T-cell (primary cell): ENCODE measurements at regions not wholly inside any gene's neighbourhood (a gene's known extent, or its start where the extent isn't known, plus 50 kb on each side); places are given as distances from the start of the nearest gene placed in this dataset.

Source experiments
- ATAC-seq, 4 experiments: fragments of 200-7000 bp in 3 of 4; fragments of 150-1000 bp in 1 of 4; cut with Tn5 transposase; replicated peaks in 1 of 4; 1 replicate in 3 of 4; 2 replicates in 1 of 4; pipeline ENCODE4 v1.10.0; 2021; ENCODE audit warnings: moderate library complexity in 3 of 4, mild to moderate bottlenecking in 2 of 4, moderate number of reproducible peaks in 1 of 4
- CTCF ChIA-PET, 2 donors: fragments of 300-600 bp; sonication (Branson Sonifier 250); formaldehyde crosslinking; loops; one replicate each; lab custom pipeline; 2022; ENCODE audit warnings: antibody characterized with exemption in 2 of 2; lab: Charles Lee
- POLR2A ChIA-PET, 2 donors: fragments of 300-600 bp; sonication (Branson Sonifier 250); formaldehyde crosslinking; loops; one replicate each; lab custom pipeline; 2022; ENCODE audit warnings: antibody characterized with exemption in 2 of 2; lab: Charles Lee
- DNase-seq, 35 experiments: peaks; one replicate each; pipeline versions ENCODE4 v3.0.0 to v3.0.0-alpha.2; 2013 to 2023
- H3K27ac ChIP-seq: one replicate; pipeline ENCODE4 v1.5.1; 2013; ENCODE audit warnings: low read length
- H3K27me3 ChIP-seq, 2 experiments: replicated peaks in 1 of 2; 1 replicate in 1 of 2; 2 replicates in 1 of 2; pipeline versions ENCODE4 v1.6.1 to v1.7.0; 2013; ENCODE audit warnings: low read length in 1 of 2, mixed read lengths in 1 of 2; ENCODE audit not compliant: control insufficient read depth in 2 of 2, insufficient read depth in 2 of 2; ENCODE audit errors: extremely low read depth in 1 of 2
- H3K36me3 ChIP-seq, 2 donors: 1 replicate in 1 of 2; 2 replicates in 1 of 2; pipeline versions ENCODE4 v1.6.1 to v1.7.0; 2013; ENCODE audit warnings: low read length in 1 of 2; ENCODE audit not compliant: control insufficient read depth in 2 of 2, insufficient read depth in 1 of 2; ENCODE audit errors: extremely low read depth in 1 of 2
- H3K4me1 ChIP-seq, 2 experiments: 1 replicate in 1 of 2; 2 replicates in 1 of 2; pipeline versions ENCODE4 v1.6.1 to v1.7.0; 2013; ENCODE audit warnings: low read length in 2 of 2, mixed read lengths in 1 of 2; ENCODE audit not compliant: insufficient read depth in 2 of 2, control insufficient read depth in 1 of 2; ENCODE audit errors: extremely low read depth in 1 of 2
- H3K4me3 ChIP-seq, 2 donors: 1 replicate in 1 of 2; 2 replicates in 1 of 2; pipeline versions ENCODE4 v1.5.1 to v1.7.0; 2013; ENCODE audit warnings: mild to moderate bottlenecking in 2 of 2, low read length in 1 of 2, moderate library complexity in 1 of 2; ENCODE audit not compliant: control insufficient read depth in 1 of 2; ENCODE audit errors: extremely low read depth in 1 of 2
- H3K9me3 ChIP-seq: 2 replicates; pipeline ENCODE4 v1.7.0; 2013
- H3K27ac Mint-ChIP-seq, 2 donors: one replicate each; pipeline ENCODE4 v1.8.0; 2020 to 2021; ENCODE audit warnings: mild to moderate bottlenecking in 2 of 2, mixed read lengths in 2 of 2
- H3K27me3 Mint-ChIP-seq, 2 donors: one replicate each; pipeline ENCODE4 v1.8.0; 2021 to 2022; ENCODE audit warnings: mixed read lengths in 2 of 2
- H3K36me3 Mint-ChIP-seq: one replicate; pipeline ENCODE4 v1.8.0; 2021; ENCODE audit warnings: mixed read lengths
- H3K4me1 Mint-ChIP-seq, 3 donors: one replicate each; pipeline ENCODE4 v1.8.0; 2020 to 2022; ENCODE audit warnings: mixed read lengths in 3 of 3, mild to moderate bottlenecking in 1 of 3
- H3K4me3 Mint-ChIP-seq, 3 donors: one replicate each; pipeline ENCODE4 v1.8.0; 2020 to 2022; ENCODE audit warnings: mild to moderate bottlenecking in 3 of 3, mixed read lengths in 3 of 3, moderate library complexity in 3 of 3
- H3K9me3 Mint-ChIP-seq, 3 donors: one replicate each; pipeline ENCODE4 v1.8.0; 2020 to 2022; ENCODE audit warnings: mixed read lengths in 3 of 3
- WGBS: methylation state at CpG from one replicate; pipeline ENCODE4 v1.1.5; 2013; ENCODE audit warnings: missing lambda C conversion rate; ENCODE audit not compliant: insufficient coverage; 5-methylcytosine and 5-hydroxymethylcytosine counted together

DNA sequence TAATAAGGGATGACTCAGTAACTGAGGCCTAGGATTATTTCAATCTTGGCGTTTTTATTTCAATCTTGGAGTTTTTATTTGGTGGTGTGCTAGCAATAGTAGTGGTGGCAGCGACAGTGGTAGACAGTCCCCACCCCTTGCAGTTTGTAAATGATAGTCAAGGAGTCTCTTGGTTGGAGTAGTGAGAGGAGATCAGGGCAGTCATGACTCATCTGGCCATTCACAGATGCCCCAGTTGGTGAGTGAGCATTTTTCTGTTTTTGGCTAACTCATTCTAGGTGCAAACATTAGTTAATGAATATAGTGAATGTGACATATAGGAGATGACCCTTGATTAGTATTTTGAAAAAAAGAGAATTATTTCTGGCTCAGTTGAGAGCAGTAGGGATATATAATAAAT lies 93.5 kb upstream of the ADAD1 start:
- Histone ChIP-seq H3K4me3 (no peak overlapping the region), H3K27ac (no peak overlapping the region), H3K36me3 (peaks cover 0 to 50% of the 10 kb centered on the region in 2 donors), H3K9me3 (no peaks in the 10 kb centered on the region), H3K27me3 (no peaks in the 10 kb centered on the region), H3K4me1 (no peaks in the 10 kb centered on the region)
- CTCF ChIA-PET = no interaction called here
- Mint-ChIP-seq H3K36me3 (peaks cover 68% of the 10 kb centered on the region), H3K9me3 (no peaks in the 10 kb centered on the region), H3K27me3 (no peaks in the 10 kb centered on the region), H3K27ac (no peak overlapping the region), H3K4me3 (no peak overlapping the region), H3K4me1 (no peaks in the 10 kb centered on the region)
- DNase-seq (no peak), ATAC-seq (no peak)
- WGBS = 94% methylated on average over 2 of the region's 2 CpGs
- POLR2A ChIA-PET = no interaction called here

DNA sequence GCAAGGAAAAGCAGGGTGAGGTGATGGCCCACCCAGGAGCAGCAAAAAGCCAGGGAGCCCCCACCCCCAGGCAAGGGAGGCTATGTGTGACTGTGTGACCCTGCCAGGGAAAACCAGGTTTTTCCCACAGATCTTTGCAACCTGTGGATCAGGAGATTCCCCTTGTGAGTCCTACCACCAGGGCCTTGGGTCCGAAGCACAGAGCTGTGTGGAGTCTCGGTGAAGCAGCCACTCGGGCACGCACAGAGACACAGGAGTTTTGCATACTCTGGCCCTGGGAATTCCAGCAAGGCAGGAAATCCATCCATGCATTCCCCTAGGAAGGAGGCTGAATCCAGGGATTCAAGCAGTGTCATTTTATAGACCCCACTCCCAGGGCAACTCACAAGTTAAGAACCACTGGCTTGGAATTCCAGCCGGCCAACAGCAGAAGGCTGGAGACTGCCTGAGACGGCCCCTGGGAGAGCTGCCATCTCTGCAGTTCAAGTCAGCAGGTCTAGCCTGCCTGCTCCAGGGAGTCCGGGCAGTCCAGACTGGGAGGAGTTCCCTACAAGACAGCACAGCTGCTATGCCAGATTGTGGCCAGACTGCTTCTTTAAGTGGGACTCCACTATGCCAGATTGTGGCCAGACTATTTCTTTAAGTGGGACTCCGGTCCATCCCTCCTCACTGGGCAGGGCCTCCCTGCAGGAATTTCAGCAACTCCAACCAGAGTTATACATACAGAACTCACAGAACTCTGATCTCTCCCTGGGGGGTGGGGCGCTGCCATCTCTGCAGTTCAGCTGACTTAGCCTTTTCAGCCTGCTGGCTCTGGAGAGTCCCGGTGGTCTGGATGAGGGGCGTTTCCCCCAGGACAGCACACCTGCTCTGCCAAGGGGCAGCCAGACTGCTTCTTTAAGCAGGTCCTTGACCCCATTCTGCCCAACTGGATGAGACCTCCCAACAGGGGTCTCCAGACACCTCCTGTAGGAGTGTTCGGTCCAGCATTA lies 85.1 kb upstream of the ADAD1 start:
- Mint-ChIP-seq H3K4me3 (no peak overlapping the region), H3K27ac (no peak overlapping the region), H3K36me3 (peaks cover 55% of the 10 kb centered on the region), H3K9me3 (no peaks in the 10 kb centered on the region), H3K4me1 (no peaks in the 10 kb centered on the region), H3K27me3 (no peaks in the 10 kb centered on the region)
- ChIA-PET CTCF (no interaction called here), POLR2A (interaction anchor here in 1 of 2 donors (0.7 kb wide), 1 partner anchor 19 kb away, joined by 3 read pairs; no protein-coding TSS in a partner anchor)
- DNase-seq (no peak), ATAC-seq (no peak)
- Histone ChIP-seq H3K4me3 (no peak overlapping the region), H3K36me3 (peaks cover 8 to 42% of the 10 kb centered on the region in 2 donors), H3K4me1 (no peaks in the 10 kb centered on the region), H3K9me3 (no peaks in the 10 kb centered on the region), H3K27ac (no peak overlapping the region), H3K27me3 (no peaks in the 10 kb centered on the region)
- WGBS = 97% methylated on average over 9 of the region's 12 CpGs

GRCh38 chr4:122297694-122298093 lies 81.1 kb upstream of the ADAD1 start:
- no peaks in the 10 kb centered on the region for H3K9me3 ChIP-seq
- ATAC-seq (no peak), DNase-seq (no peak)
- ChIA-PET POLR2A (no interaction called here), CTCF (no interaction called here)
- H3K4me3 ChIP-seq = no peak overlapping the region
- no peaks in the 10 kb centered on the region for H3K4me1 Mint-ChIP-seq
- WGBS = 100% methylated on average over 1 of the region's 1 CpG
- peaks cover 43% of the 10 kb centered on the region for H3K36me3 Mint-ChIP-seq
- H3K27ac ChIP-seq = no peak overlapping the region
- peaks cover 8 to 31% of the 10 kb centered on the region in 2 donors for H3K36me3 ChIP-seq
- H3K27ac Mint-ChIP-seq = peak overlapping the region in 1 of 2 donors; percentile 9
- no peak overlapping the region for H3K4me3 Mint-ChIP-seq
- H3K4me1 ChIP-seq = no peaks in the 10 kb centered on the region
- no peaks in the 10 kb centered on the region for H3K27me3 Mint-ChIP-seq
- no peaks in the 10 kb centered on the region for H3K9me3 Mint-ChIP-seq
- no peaks in the 10 kb centered on the region for H3K27me3 ChIP-seq

GRCh38 chr4:122300776-122301175 lies 78.0 kb upstream of the ADAD1 start:
- peaks cover 0 to 7% of the 10 kb centered on the region in 2 donors for H3K36me3 ChIP-seq
- ATAC-seq = no peak
- H3K4me3 Mint-ChIP-seq = no peak overlapping the region

GRCh38 chr4:122305853-122306252 lies 73.0 kb upstream of the ADAD1 start:
- peaks cover 45% of the 10 kb centered on the region for H3K36me3 Mint-ChIP-seq
- H3K27me3 Mint-ChIP-seq = no peaks in the 10 kb centered on the region
- ChIA-PET CTCF (interaction anchor here in 1 of 2 donors (0.6 kb wide), 1 partner anchor 259 kb away, joined by 3 read pairs; no protein-coding TSS in a partner anchor), POLR2A (no interaction called here)
- H3K4me3 Mint-ChIP-seq = no peak overlapping the region
- H3K4me3 ChIP-seq = no peak overlapping the region
- no peaks in the 10 kb centered on the region for H3K27me3 ChIP-seq
- no peak for DNase-seq
- H3K9me3 ChIP-seq = no peaks in the 10 kb centered on the region
- no peaks in the 10 kb centered on the region for H3K9me3 Mint-ChIP-seq
- no peaks in the 10 kb centered on the region for H3K4me1 ChIP-seq
- H3K27ac ChIP-seq = no peak overlapping the region
- H3K27ac Mint-ChIP-seq = no peak overlapping the region
- WGBS = no CpG with 5 or more reads among the region's 1 CpG
- H3K36me3 ChIP-seq = peaks cover 0 to 31% of the 10 kb centered on the region in 2 donors
- peaks cover 0 to 2% (median 0%) of the 10 kb centered on the region in 3 donors for H3K4me1 Mint-ChIP-seq
- no peak for ATAC-seq

More at GRCh38 chr4:122300776-122301175, 78.0 kb upstream of the ADAD1 start:
- DNase-seq = no peak
- H3K4me1 Mint-ChIP-seq = no peaks in the 10 kb centered on the region
- H3K27ac ChIP-seq = no peak overlapping the region
- peaks cover 36% of the 10 kb centered on the region for H3K36me3 Mint-ChIP-seq
- H3K27me3 Mint-ChIP-seq = no peaks in the 10 kb centered on the region
- H3K27ac Mint-ChIP-seq = no peak overlapping the region
- no peaks in the 10 kb centered on the region for H3K9me3 ChIP-seq
- ChIA-PET POLR2A (no interaction called here), CTCF (no interaction called here)
- no peaks in the 10 kb centered on the region for H3K4me1 ChIP-seq
- no peak overlapping the region for H3K4me3 ChIP-seq
- H3K9me3 Mint-ChIP-seq = no peaks in the 10 kb centered on the region
- H3K27me3 ChIP-seq = no peaks in the 10 kb centered on the region

- Mint-ChIP-seq H3K9me3 (no peaks in the 10 kb centered on the region), H3K36me3 (peaks cover 41% of the 10 kb centered on the region), H3K27ac (no peak overlapping the region), H3K4me1 (peaks cover 0 to 2% (median 0%) of the 10 kb centered on the region in 3 donors), H3K4me3 (no peak overlapping the region), H3K27me3 (no peaks in the 10 kb centered on the region)
- ATAC-seq (no peak), DNase-seq (peak in 1 of 35 experiments; percentile 11)
- no peaks in the 10 kb centered on the region for H3K9me3 ChIP-seq
- H3K4me1 ChIP-seq = no peaks in the 10 kb centered on the region
- ChIA-PET POLR2A (interaction anchor here in 1 of 2 donors (0.7 kb wide), 1 partner anchor 268 kb away, joined by 3 read pairs; no protein-coding TSS in a partner anchor), CTCF (interaction anchor here in 1 of 2 donors (1.1 to 2.7 kb wide), 2 partner anchors 268 kb away, joined by 4 to 18 read pairs; no protein-coding TSS in a partner anchor)
- no peak overlapping the region for H3K27ac ChIP-seq
- H3K27me3 ChIP-seq = no peaks in the 10 kb centered on the region
- WGBS = 100% methylated on average over 1 of the region's 3 CpGs
- no peak overlapping the region for H3K4me3 ChIP-seq
- peaks cover 0 to 41% of the 10 kb centered on the region in 2 donors for H3K36me3 ChIP-seq
Observed at GRCh38 chr4:122309988-122310626, 68.7 kb upstream of the ADAD1 start.
